OCI-LY3 (cell line): ENCODE measurements at regions not wholly inside any gene's neighbourhood (a gene's known extent, or its start where the extent isn't known, plus 50 kb on each side); places are given as distances from the start of the nearest gene placed in this dataset.

ENCODE experiments used
- EZH2phosphoT487 ChIP-seq: fragments of 200-600 bp; shearing (Covaris generic); IDR thresholded peaks from 2 replicates; pipeline ENCODE4 v1.6.1; 2018; ENCODE audit warnings: antibody characterized with exemption, mixed run types, low read depth
- TF ChIP-seq, protein P1 (sequence below): fragments of 200-600, 300-600 bp; sonication (generic); IDR thresholded peaks from 2 replicates; pipeline ENCODE4 v1.5.1; 2014; ENCODE audit warnings: antibody characterized with exemption, low read length, low read depth

DNA sequence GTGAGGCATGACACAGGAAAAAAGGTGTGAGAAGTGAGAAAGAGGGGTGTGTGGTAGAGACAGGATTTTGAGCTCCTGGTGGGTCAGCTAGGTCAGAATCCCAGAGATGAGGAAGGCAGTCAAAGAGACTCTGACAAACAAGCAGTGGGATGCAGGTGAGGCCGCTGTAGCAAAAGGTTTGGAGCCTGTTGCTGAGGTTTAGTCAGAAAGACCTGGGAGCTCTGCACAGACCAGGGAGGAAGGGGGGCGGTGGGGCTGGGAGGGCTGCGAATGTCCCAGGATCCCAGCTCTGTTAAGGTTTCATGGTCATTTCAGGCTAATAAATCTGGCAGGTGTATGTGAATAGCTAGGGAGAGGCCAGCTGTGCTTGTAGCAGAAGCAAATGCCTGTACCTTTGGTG, 373.9 kb upstream of the SYNCRIP start:
- TF ChIP-seq, protein P1, sequence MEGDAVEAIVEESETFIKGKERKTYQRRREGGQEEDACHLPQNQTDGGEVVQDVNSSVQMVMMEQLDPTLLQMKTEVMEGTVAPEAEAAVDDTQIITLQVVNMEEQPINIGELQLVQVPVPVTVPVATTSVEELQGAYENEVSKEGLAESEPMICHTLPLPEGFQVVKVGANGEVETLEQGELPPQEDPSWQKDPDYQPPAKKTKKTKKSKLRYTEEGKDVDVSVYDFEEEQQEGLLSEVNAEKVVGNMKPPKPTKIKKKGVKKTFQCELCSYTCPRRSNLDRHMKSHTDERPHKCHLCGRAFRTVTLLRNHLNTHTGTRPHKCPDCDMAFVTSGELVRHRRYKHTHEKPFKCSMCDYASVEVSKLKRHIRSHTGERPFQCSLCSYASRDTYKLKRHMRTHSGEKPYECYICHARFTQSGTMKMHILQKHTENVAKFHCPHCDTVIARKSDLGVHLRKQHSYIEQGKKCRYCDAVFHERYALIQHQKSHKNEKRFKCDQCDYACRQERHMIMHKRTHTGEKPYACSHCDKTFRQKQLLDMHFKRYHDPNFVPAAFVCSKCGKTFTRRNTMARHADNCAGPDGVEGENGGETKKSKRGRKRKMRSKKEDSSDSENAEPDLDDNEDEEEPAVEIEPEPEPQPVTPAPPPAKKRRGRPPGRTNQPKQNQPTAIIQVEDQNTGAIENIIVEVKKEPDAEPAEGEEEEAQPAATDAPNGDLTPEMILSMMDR = no peak
- TF ChIP-seq EZH2phosphoT487 = no peak
